DND-41 (cell line): ENCODE measurements at regions not wholly inside any gene's neighbourhood (a gene's known extent, or its start where the extent isn't known, plus 50 kb on each side); places are given as distances from the start of the nearest gene placed in this dataset.

Experiments
- ATAC-seq: fragments of 200-7000 bp; cut with Tn5 transposase; 3 replicates; pipeline ENCODE4 v1.9.1; 2021; ENCODE audit warnings: low read depth; ENCODE audit not compliant: insufficient read depth
- DNase-seq: peaks from one replicate; pipeline ENCODE4 v3.0.0-alpha.2; 2020
- H2AFZ ChIP-seq: 2 replicates; pipeline ENCODE4 v1.6.0; 2012; ENCODE audit warnings: low read depth, low read length
- H3K27ac ChIP-seq: 2 replicates; pipeline ENCODE4 v1.5.1; 2012; ENCODE audit warnings: low read length, inconsistent platforms
- H3K27me3 ChIP-seq: fragments of 200-600 bp; sonication (generic); 2 replicates; pipeline ENCODE4 v1.6.0; 2012; ENCODE audit warnings: low read length, mild to moderate bottlenecking, inconsistent platforms; ENCODE audit not compliant: insufficient read depth, poor library complexity
- H3K36me3 ChIP-seq: 2 replicates; pipeline ENCODE4 v1.5.1; 2012; ENCODE audit warnings: low read length, inconsistent platforms; ENCODE audit not compliant: insufficient read depth
- H3K4me1 ChIP-seq: 2 replicates; pipeline ENCODE4 v1.5.1; 2012; ENCODE audit warnings: mild to moderate bottlenecking, low read length; ENCODE audit not compliant: insufficient read depth
- H3K4me2 ChIP-seq: 2 replicates; pipeline ENCODE4 v1.6.0; 2012; ENCODE audit warnings: mild to moderate bottlenecking, moderate library complexity, low read length, inconsistent platforms; ENCODE audit not compliant: insufficient read depth
- H3K4me3 ChIP-seq, 2 experiments: fragments of 200-600 bp in 1 of 2; shearing (Covaris generic) in 1 of 2; 2 replicates each; pipeline ENCODE4 v1.5.1; 2012 to 2016; ENCODE audit warnings: inconsistent platforms in 2 of 2, low read length in 2 of 2, mild to moderate bottlenecking in 2 of 2, low read depth in 1 of 2, moderate library complexity in 1 of 2
- H3K79me2 ChIP-seq: 2 replicates; pipeline ENCODE4 v1.6.0; 2012; ENCODE audit warnings: low read length, inconsistent platforms; ENCODE audit not compliant: insufficient read depth
- H3K9ac ChIP-seq: 2 replicates; pipeline ENCODE4 v1.6.0; 2012; ENCODE audit warnings: low read depth, mild to moderate bottlenecking, inconsistent platforms, low read length, moderate library complexity
- H3K9me3 ChIP-seq: 2 replicates; pipeline ENCODE4 v1.5.1; 2012; ENCODE audit warnings: low read length, moderate library complexity, mild to moderate bottlenecking, inconsistent platforms; ENCODE audit not compliant: insufficient read depth, severe bottlenecking
- H4K20me1 ChIP-seq: 2 replicates; pipeline ENCODE4 v1.6.0; 2012; ENCODE audit warnings: low read length; ENCODE audit not compliant: insufficient read depth
- CTCF ChIP-seq: IDR thresholded peaks from 2 replicates; pipeline ENCODE4 v1.5.1; 2012; ENCODE audit warnings: borderline replicate concordance, low read length, moderate library complexity, mild to moderate bottlenecking; ENCODE audit not compliant: poor library complexity, severe bottlenecking; ENCODE audit errors: extremely low read depth
- EZH2 ChIP-seq: IDR thresholded peaks from 3 replicates; pipeline ENCODE4 v1.6.1; 2012; ENCODE audit warnings: borderline replicate concordance, low read depth, mild to moderate bottlenecking, moderate library complexity, low read length, inconsistent platforms; ENCODE audit not compliant: severe bottlenecking

GRCh38 chr2:180646756-180647155 lies 333.6 kb upstream of the UBE2E3 start:
- H3K4me3 ChIP-seq = no peak overlapping the region

GRCh38 chr2:180644709-180645108 lies 335.7 kb upstream of the UBE2E3 start:
- ATAC-seq = no peak
- Histone ChIP-seq H3K4me2 (no peak overlapping the region), H3K4me1 (no peaks in the 10 kb centered on the region), H3K36me3 (no peaks in the 10 kb centered on the region), H3K9ac (no peak overlapping the region), H3K79me2 (no peaks in the 10 kb centered on the region), H4K20me1 (no peaks in the 10 kb centered on the region), H2AFZ (no peak overlapping the region), H3K27ac (no peak overlapping the region), H3K9me3 (no peaks in the 10 kb centered on the region), H3K4me3 (no peak overlapping the region), H3K27me3 (peaks cover 9% of the 10 kb centered on the region)
- DNase-seq = no peak
- TF ChIP-seq CTCF (no peak), EZH2 (no peak)

More at GRCh38 chr2:180646756-180647155, 333.6 kb upstream of the UBE2E3 start:
- ATAC-seq (no peak), DNase-seq (no peak)
- no peak overlapping the region for H3K9ac ChIP-seq
- H3K4me2 ChIP-seq = no peak overlapping the region
- H3K36me3 ChIP-seq = no peaks in the 10 kb centered on the region
- no peak overlapping the region for H2AFZ ChIP-seq
- no peaks in the 10 kb centered on the region for H4K20me1 ChIP-seq
- H3K27me3 ChIP-seq = peaks cover 9% of the 10 kb centered on the region
- TF ChIP-seq EZH2 = no peak
- H3K79me2 ChIP-seq = no peaks in the 10 kb centered on the region
- no peak overlapping the region for H3K27ac ChIP-seq
- no peaks in the 10 kb centered on the region for H3K9me3 ChIP-seq
- no peaks in the 10 kb centered on the region for H3K4me1 ChIP-seq

- Histone ChIP-seq H2AFZ (no peak overlapping the region), H3K4me3 (no peak overlapping the region), H3K9me3 (no peaks in the 10 kb centered on the region), H3K9ac (no peak overlapping the region), H4K20me1 (no peaks in the 10 kb centered on the region), H3K79me2 (no peaks in the 10 kb centered on the region), H3K36me3 (no peaks in the 10 kb centered on the region), H3K27me3 (peaks cover 2% of the 10 kb centered on the region), H3K4me1 (no peaks in the 10 kb centered on the region), H3K4me2 (no peak overlapping the region), H3K27ac (no peak overlapping the region)
- DNase-seq (no peak), ATAC-seq (no peak)
- no peak for TF ChIP-seq EZH2
- TF ChIP-seq CTCF = no peak
Measured at GRCh38 chr2:180630756-180631155, 349.6 kb upstream of the UBE2E3 start.

GRCh38 chr2:180625006-180625844 lies 355.2 kb upstream of the UBE2E3 start:
- H3K27me3 ChIP-seq = peaks cover 2% of the 10 kb centered on the region
- H3K4me1 ChIP-seq = no peaks in the 10 kb centered on the region
- DNase-seq = no peak
- no peak overlapping the region for H3K27ac ChIP-seq
- no peak for ATAC-seq
- H3K4me3 ChIP-seq = no peak overlapping the region
- no peaks in the 10 kb centered on the region for H3K9me3 ChIP-seq
- no peak overlapping the region for H3K4me2 ChIP-seq
- no peaks in the 10 kb centered on the region for H3K36me3 ChIP-seq
- no peaks in the 10 kb centered on the region for H3K79me2 ChIP-seq
- no peaks in the 10 kb centered on the region for H4K20me1 ChIP-seq
- no peak overlapping the region for H3K9ac ChIP-seq
- no peak for TF ChIP-seq CTCF
- TF ChIP-seq EZH2 = no peak
- H2AFZ ChIP-seq = no peak overlapping the region
